T47D (cell line): ENCODE measurements at regions not wholly inside any gene's neighbourhood (a gene's known extent, or its start where the extent isn't known, plus 50 kb on each side); places are given as distances from the start of the nearest gene placed in this dataset.

Experiments
- DNase-seq, 2 experiments: peaks; one replicate each; pipeline versions ENCODE4 v3.0.0 to v3.0.0-alpha.2; 2011 to 2012; ENCODE audit warnings: low read depth in 1 of 2, low spot score in 1 of 2
- JUND ChIP-seq: IDR thresholded peaks from 2 replicates; pipeline ENCODE4 v1.6.1; 2012; ENCODE audit warnings: low read depth
- in situ Hi-C: cut with HindIII; loops from 2 replicates; pipeline ENCODE4 v1.10.0; 2016; ENCODE audit warnings: low sequenced_read_pairs, low pct_unique_long_range_greater_than_20kb

DNA sequence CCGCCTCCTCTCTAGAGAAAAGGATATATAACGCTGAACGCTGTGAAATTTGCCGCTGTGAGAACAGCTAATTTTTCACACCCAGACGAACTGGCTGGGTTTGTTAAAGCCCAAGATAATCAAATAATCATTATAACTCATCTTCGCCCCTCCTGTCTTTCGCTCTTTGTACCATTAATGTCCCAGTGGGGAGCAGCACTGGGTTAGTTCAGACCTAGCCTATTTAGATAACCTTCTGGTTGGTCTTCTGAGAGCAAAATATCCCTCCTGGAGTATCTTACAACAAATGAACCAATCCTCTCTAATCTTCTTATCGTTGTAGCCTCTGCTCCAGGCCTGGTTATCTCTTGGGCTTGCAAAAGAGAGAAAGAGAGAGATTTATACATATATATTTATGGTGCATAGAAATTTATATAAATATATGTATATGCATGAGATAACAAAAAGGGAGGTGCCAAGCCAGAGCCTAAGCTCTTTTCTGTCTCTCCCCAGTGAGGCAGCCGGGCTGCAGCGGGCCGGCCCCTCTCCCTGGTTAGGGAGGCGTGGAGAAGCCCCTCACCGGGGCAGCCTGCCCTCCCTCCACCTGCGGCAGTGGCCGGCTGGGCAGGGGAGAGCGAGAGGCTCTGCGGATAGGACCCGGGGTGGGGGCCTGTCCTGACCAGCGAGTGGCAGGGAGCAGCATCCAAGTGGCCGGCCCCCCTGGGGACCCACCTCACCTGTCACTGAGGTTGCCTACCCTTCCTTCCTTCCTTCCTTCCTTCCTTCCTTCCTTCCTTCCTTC lies 202.0 kb upstream of the LHX5 start:
- in situ Hi-C loops, result no loop called here
- TF ChIP-seq JUND, result no peak
- no peak for DNase-seq

DNA sequence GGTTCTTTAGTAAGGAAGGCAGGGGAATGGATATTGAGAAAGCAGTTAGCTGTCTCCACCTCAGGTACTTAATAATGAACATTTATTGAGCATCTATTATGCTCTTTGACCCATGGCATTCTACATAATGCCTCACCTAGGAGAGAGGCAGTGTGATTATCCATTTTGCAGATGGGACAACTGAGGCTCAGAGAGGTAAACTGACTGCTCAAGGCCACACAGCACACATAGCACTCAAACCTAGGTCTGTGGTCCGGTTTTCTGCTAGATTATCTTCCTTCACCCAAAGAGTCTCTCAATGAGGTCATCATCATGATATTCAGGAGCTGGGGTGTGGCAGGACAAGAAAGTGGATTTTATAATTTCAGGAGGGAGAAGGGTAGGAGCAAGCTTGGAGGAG lies 199.1 kb upstream of the LHX5 start:
- no peak for TF ChIP-seq JUND
- in situ Hi-C loops, result no loop called here
- DNase-seq, result no peak

- no peak for TF ChIP-seq JUND
- in situ Hi-C loops, result no loop called here
- no peak for DNase-seq
Measured at GRCh38 chr12:113667676-113668356, 196.1 kb upstream of the LHX5 start.

GRCh38 chr12:113667095-113667494 lies 195.4 kb upstream of the LHX5 start:
- in situ Hi-C loops, result no loop called here
- TF ChIP-seq JUND, result no peak
- DNase-seq, result no peak

- DNase-seq, result no peak
- in situ Hi-C loops, result no loop called here
- no peak for TF ChIP-seq JUND
Measured at GRCh38 chr12:113666223-113666622, 194.6 kb upstream of the LHX5 start.

DNA sequence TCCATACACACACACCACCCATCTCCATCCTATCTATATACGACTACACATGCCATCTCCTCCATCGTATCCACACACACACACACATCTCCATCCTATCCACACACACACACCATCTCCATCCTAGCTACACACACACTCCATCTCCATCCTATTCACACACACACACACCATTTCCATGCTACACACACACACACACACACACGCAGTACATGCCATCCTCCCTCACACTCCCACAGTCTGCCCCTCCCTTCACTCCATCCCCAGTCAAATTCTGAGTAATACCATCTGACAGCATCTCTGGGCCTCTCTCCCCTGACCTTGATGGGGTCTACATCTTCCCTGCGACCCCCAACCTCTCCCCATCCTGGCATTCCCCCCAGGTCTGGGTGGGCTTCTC lies 193.8 kb upstream of the LHX5 start:
- no peak for DNase-seq
- in situ Hi-C loops, result no loop called here
- TF ChIP-seq JUND, result no peak

- in situ Hi-C loops, result no loop called here
- DNase-seq, result no peak
- no peak for TF ChIP-seq JUND
Measured at GRCh38 chr12:113664224-113664681, 192.6 kb upstream of the LHX5 start.

- TF ChIP-seq JUND, result no peak
- in situ Hi-C loops, result no loop called here
Measured at GRCh38 chr12:113663396-113663795, 191.7 kb upstream of the LHX5 start.

DNA sequence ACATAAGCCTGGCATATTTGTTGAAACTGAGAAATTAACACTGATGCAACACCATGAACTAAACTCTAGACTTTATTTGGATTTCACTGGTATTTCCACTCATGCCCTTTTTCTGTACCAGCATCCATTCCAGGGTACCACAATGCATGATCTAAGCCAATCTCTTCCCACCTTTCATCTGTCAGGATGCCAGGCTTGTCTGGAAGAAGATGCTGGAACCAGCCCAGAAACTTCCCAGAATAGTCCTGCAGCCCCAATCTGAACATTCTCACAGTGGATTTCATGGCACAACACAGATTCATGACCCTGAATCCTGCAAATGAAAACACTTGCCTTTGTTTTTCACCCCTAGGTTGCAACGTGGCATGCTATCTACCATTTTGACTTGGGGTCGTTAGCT lies 189.3 kb upstream of the LHX5 start:
- no peak for DNase-seq
- in situ Hi-C loops, result no loop called here
- no peak for TF ChIP-seq JUND

More at GRCh38 chr12:113663396-113663795, 191.7 kb upstream of the LHX5 start:
- no peak for DNase-seq

DNA sequence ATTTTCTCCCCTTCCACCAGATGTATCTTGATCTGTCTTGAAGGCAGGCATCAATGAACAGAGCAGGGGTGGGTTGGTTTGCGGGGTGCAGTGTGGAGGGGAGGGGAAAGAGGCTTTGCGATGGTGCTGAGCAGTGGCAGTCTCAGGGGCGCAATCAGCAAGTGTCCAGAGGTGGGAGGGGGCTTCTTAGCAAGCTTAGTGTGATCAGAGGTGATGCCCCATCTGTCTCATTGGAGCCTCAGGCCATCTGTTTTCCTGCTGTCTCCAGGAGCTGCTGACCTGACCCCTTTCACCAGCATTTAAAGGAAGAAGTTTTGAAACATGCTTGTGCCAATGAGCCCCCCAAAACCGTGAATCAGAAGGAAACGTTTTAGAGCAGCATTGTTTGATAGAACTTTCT lies 187.7 kb upstream of the LHX5 start:
- no peak for TF ChIP-seq JUND
- no peak for DNase-seq
- in situ Hi-C loops, result no loop called here

- TF ChIP-seq JUND, result no peak
- no peak for DNase-seq
- in situ Hi-C loops, result no loop called here
Measured at GRCh38 chr12:113659015-113659414, 187.3 kb upstream of the LHX5 start.

GRCh38 chr12:113658006-113658655 lies 186.5 kb upstream of the LHX5 start:
- in situ Hi-C loops, result no loop called here
- TF ChIP-seq JUND, result no peak
- DNase-seq, result no peak

GRCh38 chr12:113655919-113656318 lies 184.2 kb upstream of the LHX5 start:
- TF ChIP-seq JUND, result no peak
- DNase-seq, result no peak
- in situ Hi-C loops, result no loop called here
